BJ (cell line): ENCODE measurements at regions not wholly inside any gene's neighbourhood (a gene's known extent, or its start where the extent isn't known, plus 50 kb on each side); places are given as distances from the start of the nearest gene placed in this dataset.
"Not testable (repeated sequence)": the region's sequence is repeated elsewhere in the genome, so short reads cannot be mapped to it uniquely, and the experiment has no call there.

Experiments
- CTCF ChIA-PET: fragments of 350-600 bp; formaldehyde crosslinking; extraction: SDS; loops from one replicate; lab custom pipeline; 2021; ENCODE audit warnings: antibody characterized with exemption, inconsistent platforms; lab: Yijun Ruan, JAX
- POLR2A ChIA-PET: fragments of 300-600 bp; sonication (Branson Sonifier 250); formaldehyde crosslinking; extraction: SDS; loops from one replicate; lab custom pipeline; 2021; ENCODE audit warnings: antibody characterized with exemption; lab: Charles Lee
- DNase-seq: peaks from one replicate; pipeline ENCODE4 v3.0.0-alpha.2; 2011; ENCODE audit warnings: low read depth
- H3K27me3 ChIP-seq: 2 replicates; pipeline ENCODE4 v1.6.0; 2011; ENCODE audit warnings: low read length; ENCODE audit not compliant: control insufficient read depth, insufficient read depth
- H3K36me3 ChIP-seq: 2 replicates; pipeline ENCODE4 v1.5.1; 2011; ENCODE audit warnings: low read length; ENCODE audit not compliant: control insufficient read depth, insufficient read depth
- H3K4me3 ChIP-seq: 2 replicates; pipeline ENCODE4 v1.5.1; 2011; ENCODE audit warnings: low read depth, mild to moderate bottlenecking, control low read depth, low read length
- TF ChIP-seq, protein P1 (sequence below): IDR thresholded peaks from 2 replicates; pipeline ENCODE4 v1.5.1; 2011; ENCODE audit warnings: low read depth, mild to moderate bottlenecking, control low read depth, inconsistent platforms, low read length, moderate library complexity; ENCODE audit not compliant: insufficient read depth

DNA sequence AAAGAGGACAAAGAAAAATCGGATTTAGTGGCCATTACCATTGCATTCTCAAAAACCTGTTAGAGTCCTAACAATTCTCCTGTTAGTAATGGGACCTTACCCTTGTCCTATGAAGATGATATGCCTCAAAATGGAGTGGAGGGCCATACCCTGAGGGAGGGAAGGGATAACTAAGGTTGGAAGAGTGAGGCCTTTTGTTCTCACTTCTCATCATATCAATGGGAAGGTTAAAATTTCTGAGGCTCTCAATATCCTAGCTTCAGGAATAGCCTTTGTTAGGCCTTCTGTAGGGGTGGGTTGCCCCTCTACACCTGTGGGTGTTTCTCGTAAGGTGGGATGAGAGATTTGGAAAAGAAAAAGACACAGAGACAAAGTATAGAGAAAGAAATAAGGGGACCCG lies 109.4 kb upstream of the SGIP1 start:
- DNase-seq, H3K27me3 ChIP-seq, CTCF ChIA-PET, H3K4me3 ChIP-seq, H3K36me3 ChIP-seq: not testable (repeated sequence)
- POLR2A ChIA-PET, result interaction anchor here (0.6 kb wide), 1 partner anchor 79 kb away, joined by 4 read pairs; no protein-coding TSS in a partner anchor

- ChIA-PET POLR2A (no interaction called here), CTCF (no interaction called here)
- TF ChIP-seq, protein P1, sequence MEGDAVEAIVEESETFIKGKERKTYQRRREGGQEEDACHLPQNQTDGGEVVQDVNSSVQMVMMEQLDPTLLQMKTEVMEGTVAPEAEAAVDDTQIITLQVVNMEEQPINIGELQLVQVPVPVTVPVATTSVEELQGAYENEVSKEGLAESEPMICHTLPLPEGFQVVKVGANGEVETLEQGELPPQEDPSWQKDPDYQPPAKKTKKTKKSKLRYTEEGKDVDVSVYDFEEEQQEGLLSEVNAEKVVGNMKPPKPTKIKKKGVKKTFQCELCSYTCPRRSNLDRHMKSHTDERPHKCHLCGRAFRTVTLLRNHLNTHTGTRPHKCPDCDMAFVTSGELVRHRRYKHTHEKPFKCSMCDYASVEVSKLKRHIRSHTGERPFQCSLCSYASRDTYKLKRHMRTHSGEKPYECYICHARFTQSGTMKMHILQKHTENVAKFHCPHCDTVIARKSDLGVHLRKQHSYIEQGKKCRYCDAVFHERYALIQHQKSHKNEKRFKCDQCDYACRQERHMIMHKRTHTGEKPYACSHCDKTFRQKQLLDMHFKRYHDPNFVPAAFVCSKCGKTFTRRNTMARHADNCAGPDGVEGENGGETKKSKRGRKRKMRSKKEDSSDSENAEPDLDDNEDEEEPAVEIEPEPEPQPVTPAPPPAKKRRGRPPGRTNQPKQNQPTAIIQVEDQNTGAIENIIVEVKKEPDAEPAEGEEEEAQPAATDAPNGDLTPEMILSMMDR, result no peak
- Histone ChIP-seq H3K36me3 (no peaks in the 10 kb centered on the region), H3K4me3 (no peak overlapping the region), H3K27me3 (no peaks in the 10 kb centered on the region; the same call in 1 of the 2 replicates)
- no peak for DNase-seq
Measured at GRCh38 chr1:66426239-66426853, 107.6 kb upstream of the SGIP1 start.

DNA sequence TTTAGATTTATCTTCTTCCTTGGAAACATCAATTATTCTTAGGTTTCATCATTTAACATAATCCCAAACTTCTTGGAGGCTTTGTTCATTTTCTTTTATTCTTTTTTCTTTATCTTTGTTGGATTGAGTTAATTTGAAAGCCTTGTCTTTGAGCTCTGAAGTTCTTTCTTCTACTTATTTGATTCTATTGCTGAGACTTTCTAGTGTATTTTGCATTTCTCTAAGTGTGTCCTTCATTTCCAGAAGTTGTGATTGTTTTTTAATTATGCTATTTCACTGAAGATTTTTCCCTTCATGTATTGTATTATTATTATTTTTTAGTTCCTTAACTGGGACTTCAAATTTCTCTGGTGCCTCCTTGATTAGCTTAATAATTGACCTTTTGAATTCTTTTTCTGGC lies 103.1 kb upstream of the SGIP1 start:
- H3K27me3 ChIP-seq, POLR2A ChIA-PET, H3K4me3 ChIP-seq, H3K36me3 ChIP-seq, DNase-seq, CTCF ChIA-PET: not testable (repeated sequence)

GRCh38 chr1:66431999-66432398 lies 102.0 kb upstream of the SGIP1 start:
- CTCF ChIA-PET, result interaction anchor here (1.4 to 1.6 kb wide), 2 partner anchors 14 to 190 kb away, joined by 3 to 4 read pairs; no protein-coding TSS in a partner anchor
- no peak for DNase-seq

GRCh38 chr1:66433611-66434010 lies 100.3 kb upstream of the SGIP1 start:
- H3K4me3 ChIP-seq, result no peak overlapping the region
- H3K36me3 ChIP-seq, result no peaks in the 10 kb centered on the region
- no peak for DNase-seq
- H3K27me3 ChIP-seq, result no peaks in the 10 kb centered on the region
- TF ChIP-seq, protein P1, result no peak
- POLR2A ChIA-PET, result no interaction called here
- CTCF ChIA-PET, result interaction anchor here (1.2 to 1.3 kb wide), 2 partner anchors 40 to 102 kb away, joined by 3 read pairs; no protein-coding TSS in a partner anchor

More at GRCh38 chr1:66431999-66432398, 102.0 kb upstream of the SGIP1 start:
- POLR2A ChIA-PET, result no interaction called here
- Histone ChIP-seq H3K4me3 (no peak overlapping the region), H3K36me3 (no peaks in the 10 kb centered on the region), H3K27me3 (no peaks in the 10 kb centered on the region)
- TF ChIP-seq, protein P1, result no peak

GRCh38 chr1:66434096-66434495 lies 99.9 kb upstream of the SGIP1 start:
- ChIA-PET POLR2A (no interaction called here), CTCF (interaction anchor here (1.2 to 1.3 kb wide), 2 partner anchors 40 to 103 kb away, joined by 3 read pairs; no protein-coding TSS in a partner anchor)
- Histone ChIP-seq H3K4me3 (no peak overlapping the region), H3K36me3 (no peaks in the 10 kb centered on the region), H3K27me3 (no peaks in the 10 kb centered on the region)
- peak; percentile 82 for DNase-seq
- TF ChIP-seq, protein P1, result no peak
